Right lobe of liver (tissue), 6 donors: ENCODE measurements at regions not wholly inside any gene's neighbourhood (a gene's known extent, or its start where the extent isn't known, plus 50 kb on each side); places are given as distances from the start of the nearest gene placed in this dataset.

Experiments
- ATAC-seq, 4 donors: fragments of 200-7000 bp; cut with Tn5 transposase; one replicate each; pipeline ENCODE4 v1.9.1; 2020; ENCODE audit warnings: mild to moderate bottlenecking in 4 of 4, moderate library complexity in 4 of 4
- DNase-seq, 3 donors: peaks; one replicate each; pipeline ENCODE4 v3.0.0-alpha.2; 2020
- H3K27ac ChIP-seq, 3 donors: fragments of 200-600 bp; one replicate each; pipeline ENCODE4 v1.8.0; 2022
- H3K27me3 ChIP-seq, 2 donors: fragments of 200-600 bp; one replicate each; pipeline ENCODE4 v1.8.0; 2022
- H3K36me3 ChIP-seq, 4 donors: fragments of 200-600 bp; sonication (generic) in 1 of 4; one replicate each; pipeline versions ENCODE4 v1.5.1 to v1.8.0; 2017 to 2022; ENCODE audit warnings: control low read depth in 1 of 4
- H3K4me1 ChIP-seq, 4 donors: fragments of 200-600 bp; sonication (generic) in 1 of 4; one replicate each; pipeline versions ENCODE4 v1.5.1 to v1.8.0; 2017 to 2022; ENCODE audit warnings: control low read depth in 1 of 4
- H3K4me3 ChIP-seq, 3 donors: fragments of 200-600 bp; one replicate each; pipeline ENCODE4 v1.8.0; 2022
- H3K9me3 ChIP-seq, 4 donors: fragments of 200-600 bp; sonication (generic) in 1 of 4; one replicate each; pipeline versions ENCODE4 v1.5.1 to v1.8.0; 2017 to 2022; ENCODE audit warnings: control low read depth in 1 of 4
- POLR2A ChIP-seq: fragments of 450-650 bp; IDR thresholded peaks from one replicate; pipeline ENCODE4 v1.6.1; 2017; ENCODE audit warnings: antibody characterized with exemption, mild to moderate bottlenecking
- WGBS: methylation state at CpG from one replicate; pipeline ENCODE4 v1.1.6; 2018; ENCODE audit warnings: low coverage, low lambda C conversion rate; ENCODE audit not compliant: insufficient coverage; ENCODE audit errors: missing lambda C conversion rate; 5-methylcytosine and 5-hydroxymethylcytosine counted together
- intact Hi-C, 2 donors: fragments of 100-400 bp; cut with DNase I; formaldehyde crosslinking; loops; one replicate each; pipeline versions ENCODE4 v1.11.2 to v1.14.1; 2022
- TF ChIP-seq, protein P1 (sequence below), 4 donors: fragments of 200-600 bp in 3 of 4; fragments of 450-650 bp in 1 of 4; IDR thresholded peaks; one replicate each; pipeline versions ENCODE4 v1.5.1 to v1.8.0; 2016 to 2022; ENCODE audit warnings: antibody characterized with exemption in 4 of 4, mild to moderate bottlenecking in 2 of 4
- donor health status: DM: no; HTN: yes; CAD: no.
- donor health status: DM: no; HTN: no; CAD: no.
- donor health status: DM: no; HTN: no; CAD: no.
- donor health status: DM: no; HTN: yes; CAD: no.
- donor health status: DM: no; HTN: yes; CAD: no.

GRCh38 chr3:95399585-95399984 is 1336.7 kb downstream of the NSUN3 start:
- Histone ChIP-seq H3K4me3 (no peak overlapping the region), H3K27me3 (no peaks in the 10 kb centered on the region), H3K36me3 (no peaks in the 10 kb centered on the region), H3K9me3 (no peaks in the 10 kb centered on the region), H3K4me1 (no peaks in the 10 kb centered on the region), H3K27ac (no peak overlapping the region)
- no peak for TF ChIP-seq POLR2A
- TF ChIP-seq, protein P1, sequence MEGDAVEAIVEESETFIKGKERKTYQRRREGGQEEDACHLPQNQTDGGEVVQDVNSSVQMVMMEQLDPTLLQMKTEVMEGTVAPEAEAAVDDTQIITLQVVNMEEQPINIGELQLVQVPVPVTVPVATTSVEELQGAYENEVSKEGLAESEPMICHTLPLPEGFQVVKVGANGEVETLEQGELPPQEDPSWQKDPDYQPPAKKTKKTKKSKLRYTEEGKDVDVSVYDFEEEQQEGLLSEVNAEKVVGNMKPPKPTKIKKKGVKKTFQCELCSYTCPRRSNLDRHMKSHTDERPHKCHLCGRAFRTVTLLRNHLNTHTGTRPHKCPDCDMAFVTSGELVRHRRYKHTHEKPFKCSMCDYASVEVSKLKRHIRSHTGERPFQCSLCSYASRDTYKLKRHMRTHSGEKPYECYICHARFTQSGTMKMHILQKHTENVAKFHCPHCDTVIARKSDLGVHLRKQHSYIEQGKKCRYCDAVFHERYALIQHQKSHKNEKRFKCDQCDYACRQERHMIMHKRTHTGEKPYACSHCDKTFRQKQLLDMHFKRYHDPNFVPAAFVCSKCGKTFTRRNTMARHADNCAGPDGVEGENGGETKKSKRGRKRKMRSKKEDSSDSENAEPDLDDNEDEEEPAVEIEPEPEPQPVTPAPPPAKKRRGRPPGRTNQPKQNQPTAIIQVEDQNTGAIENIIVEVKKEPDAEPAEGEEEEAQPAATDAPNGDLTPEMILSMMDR (IDR thresholded peaks at IDR 0.05): no peak
- ATAC-seq: no peak
- WGBS: 53% methylated on average over 3 of the region's 3 CpGs
- no peak for DNase-seq
- intact Hi-C loops: no loop called here

DNA sequence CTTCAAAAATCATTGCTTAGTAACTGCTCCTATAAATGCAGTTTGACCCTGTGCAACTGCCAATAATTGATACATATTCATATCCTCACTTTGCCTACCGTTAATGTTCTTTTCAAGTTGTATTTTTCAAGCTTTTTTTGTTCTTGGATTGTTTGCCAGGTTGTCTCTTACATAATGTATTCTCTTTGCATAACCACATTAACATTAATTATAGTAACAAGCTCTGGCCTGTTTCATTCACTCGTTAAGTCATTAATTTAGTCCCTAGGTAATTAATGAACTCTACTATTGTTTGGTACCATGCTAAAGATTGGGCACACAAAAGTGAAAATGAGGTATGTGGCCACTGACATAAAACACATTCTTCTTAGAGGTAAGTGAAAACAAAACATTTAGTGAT is 1338.8 kb downstream of the NSUN3 start:
- 61% methylated on average over 2 of the region's 2 CpGs for WGBS
- no peaks in the 10 kb centered on the region for H3K4me1 ChIP-seq
- no peak for DNase-seq

DNA sequence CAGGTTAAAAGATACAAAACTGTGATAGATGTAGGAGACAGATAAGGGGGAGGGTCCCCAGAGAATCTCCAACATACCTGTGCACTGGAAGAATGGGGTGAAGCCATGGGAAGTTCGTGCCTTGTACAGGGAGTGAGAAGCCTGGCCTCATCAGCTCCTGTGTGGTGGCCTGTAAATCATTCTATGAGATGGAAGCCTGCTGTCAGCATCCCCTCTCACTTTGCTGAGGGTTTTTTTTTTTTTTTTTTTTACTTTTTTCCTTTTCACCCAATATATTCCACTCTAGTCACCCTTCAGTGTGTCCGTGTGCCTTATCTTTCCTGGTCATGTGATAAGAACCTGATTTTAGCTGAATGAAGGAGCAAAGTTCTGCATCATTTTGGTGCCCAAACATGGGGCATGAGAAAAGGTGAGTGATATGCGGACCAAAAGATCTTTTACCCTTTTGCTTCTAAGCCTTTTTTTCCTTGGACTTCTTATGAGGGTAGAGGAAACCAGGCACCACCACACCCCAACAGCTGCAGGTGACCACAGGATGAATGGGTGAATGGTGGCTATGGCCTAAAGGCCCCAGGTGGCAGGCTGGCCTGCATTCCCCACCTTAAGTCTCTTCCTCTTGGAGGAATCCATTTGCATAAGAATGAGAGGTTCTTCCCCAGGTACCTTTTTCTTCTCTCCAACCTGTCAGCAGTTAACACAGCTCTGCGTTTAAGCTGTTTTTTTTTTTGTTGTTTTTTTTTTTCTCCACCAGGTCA is 1345.0 kb downstream of the NSUN3 start:
- Histone ChIP-seq H3K27ac (no peak overlapping the region), H3K27me3 (no peaks in the 10 kb centered on the region), H3K36me3 (no peaks in the 10 kb centered on the region), H3K4me3 (no peak overlapping the region), H3K4me1 (no peaks in the 10 kb centered on the region), H3K9me3 (no peaks in the 10 kb centered on the region)
- no peak for ATAC-seq
- 66% methylated on average over 4 of the region's 4 CpGs for WGBS
- no peak for DNase-seq
- intact Hi-C loops: no loop called here
- TF ChIP-seq, protein P1 (IDR thresholded peaks at IDR 0.05): no peak
- no peak for TF ChIP-seq POLR2A

More for the DNA sequence above, 1338.8 kb downstream of the NSUN3 start:
- H3K36me3 ChIP-seq: no peaks in the 10 kb centered on the region
- no peak for ATAC-seq
- no peak overlapping the region for H3K4me3 ChIP-seq
- no peak overlapping the region for H3K27ac ChIP-seq
- TF ChIP-seq POLR2A: no peak
- TF ChIP-seq, protein P1 (IDR thresholded peaks at IDR 0.05): no peak
- intact Hi-C loops: no loop called here
- H3K27me3 ChIP-seq: no peaks in the 10 kb centered on the region
- no peaks in the 10 kb centered on the region for H3K9me3 ChIP-seq

- intact Hi-C loops: no loop called here
- no peak for ATAC-seq
- no peak for DNase-seq
Observed at GRCh38 chr3:95408464-95408862, 1345.6 kb downstream of the NSUN3 start.

More at GRCh38 chr3:95408464-95408862, 1345.6 kb downstream of the NSUN3 start:
- TF ChIP-seq POLR2A: no peak
- TF ChIP-seq, protein P1 (IDR thresholded peaks at IDR 0.05): no peak
- Histone ChIP-seq H3K36me3 (no peaks in the 10 kb centered on the region), H3K4me1 (no peaks in the 10 kb centered on the region), H3K9me3 (no peaks in the 10 kb centered on the region), H3K4me3 (no peak overlapping the region), H3K27ac (no peak overlapping the region), H3K27me3 (no peaks in the 10 kb centered on the region)
- WGBS: 28% methylated on average over 3 of the region's 3 CpGs
